ENCODE measurements at regions not wholly inside any gene's neighbourhood (a gene's known extent, or its start where the extent isn't known, plus 50 kb on each side); places are given as distances from the start of the nearest gene placed in this dataset.
"Not testable (repeated sequence)": the region's sequence is repeated elsewhere in the genome, so short reads cannot be mapped to it uniquely, and the experiment has no call there.

DNA sequence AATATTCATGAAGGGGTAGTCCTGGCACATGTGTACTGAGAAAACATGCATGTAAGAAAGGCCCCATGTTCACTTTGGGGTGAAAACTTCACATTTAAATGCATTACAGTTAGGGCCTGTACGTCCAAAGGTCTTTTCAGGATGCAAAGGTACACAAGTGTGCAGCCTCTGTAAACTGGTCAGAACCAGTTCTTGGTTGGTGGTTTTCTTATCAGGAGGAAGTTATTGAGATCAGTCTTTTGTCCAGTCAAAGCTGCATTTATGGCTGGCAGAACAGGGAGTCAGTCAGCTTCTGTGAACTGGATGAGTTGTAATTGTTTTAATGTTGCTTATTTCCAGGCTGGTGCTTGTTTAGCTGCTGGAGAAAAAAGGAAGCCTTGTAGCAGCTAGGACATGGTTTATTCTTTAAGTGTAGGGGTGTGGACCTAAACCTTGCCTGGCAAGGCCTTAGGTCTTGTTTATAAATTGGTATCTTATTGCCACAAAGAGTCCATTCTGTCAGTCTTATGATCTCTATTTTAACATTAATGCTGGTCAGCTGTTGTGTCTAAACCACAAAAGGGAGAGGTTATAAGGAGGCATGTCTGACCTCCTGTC lies 1906.6 kb upstream of the TENM3 start:
- H3K4me1 ChIP-seq (ENCODE audit: control insufficient read depth, insufficient read depth, low read length), result no peaks in the 10 kb centered on the region
- H3K27me3 ChIP-seq (ENCODE audit: control insufficient read depth, insufficient read depth, low read length), result no peaks in the 10 kb centered on the region
- no peaks in the 10 kb centered on the region for H3K36me3 ChIP-seq (ENCODE audit: insufficient read depth, low read length)
- no peak overlapping the region for H3K9ac ChIP-seq (ENCODE audit: low read depth, low read length)
- no peak overlapping the region for H3K4me3 ChIP-seq (ENCODE audit: low read length)
- H3K4me2 ChIP-seq (ENCODE audit: low read length), result no peak overlapping the region
- peaks cover 3% of the 10 kb centered on the region for H3K9me3 ChIP-seq (replicated peaks; ENCODE audit: low read length)

DNA sequence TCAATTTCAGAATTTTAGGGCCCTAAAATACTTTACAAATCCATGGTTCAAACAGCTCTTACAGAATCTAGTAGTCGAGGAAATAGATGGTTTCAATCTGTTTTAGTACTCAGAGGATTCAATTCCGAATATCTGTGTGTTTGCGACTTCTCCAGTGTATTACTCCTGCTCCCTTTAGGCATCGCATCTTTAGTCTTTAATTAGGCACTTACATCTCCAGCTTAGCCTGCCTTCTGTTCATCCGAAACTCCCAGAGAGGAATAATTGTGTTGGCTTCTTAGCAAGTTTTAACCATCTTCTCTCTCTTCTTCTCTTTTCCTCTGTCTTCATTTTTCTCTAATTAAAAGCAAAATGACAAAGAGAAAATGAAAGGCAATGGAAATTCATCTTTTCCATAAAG lies 1901.3 kb upstream of the TENM3 start:
- Histone ChIP-seq H3K4me1 (ENCODE audit: control insufficient read depth, insufficient read depth, low read length) (no peaks in the 10 kb centered on the region), H3K36me3 (ENCODE audit: insufficient read depth, low read length) (no peaks in the 10 kb centered on the region), H3K4me2 (ENCODE audit: low read length) (no peak overlapping the region), H3K27me3 (ENCODE audit: control insufficient read depth, insufficient read depth, low read length) (no peaks in the 10 kb centered on the region), H3K9me3 (replicated peaks; ENCODE audit: low read length) (peaks cover 6% of the 10 kb centered on the region), H3K9ac (ENCODE audit: low read depth, low read length) (no peak overlapping the region), H3K4me3 (ENCODE audit: low read length) (no peak overlapping the region)

DNA sequence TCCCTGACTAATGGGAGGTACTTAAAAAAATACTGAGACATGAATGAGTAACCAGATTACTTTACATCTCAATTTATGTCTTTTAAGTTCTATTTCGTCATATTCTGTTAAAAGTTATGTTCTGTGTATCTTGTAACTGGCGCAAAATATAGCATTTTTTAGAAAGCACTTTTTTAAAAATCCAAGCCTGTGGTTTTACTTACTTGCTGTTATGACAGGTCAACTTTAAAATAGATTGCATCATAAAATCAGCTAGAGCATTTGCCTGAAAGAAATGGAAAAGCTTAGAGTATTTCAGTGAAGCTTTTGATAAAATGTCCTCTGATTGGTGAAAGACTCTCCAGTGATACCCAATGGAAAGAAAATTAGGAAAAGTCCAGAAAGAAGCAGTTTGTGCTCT lies 1892.3 kb upstream of the TENM3 start:
- Histone ChIP-seq H3K4me3 (ENCODE audit: low read length) (no peak overlapping the region), H3K27me3 (ENCODE audit: control insufficient read depth, insufficient read depth, low read length) (no peaks in the 10 kb centered on the region), H3K9me3 (replicated peaks; ENCODE audit: low read length) (no peaks in the 10 kb centered on the region), H3K36me3 (ENCODE audit: insufficient read depth, low read length) (no peaks in the 10 kb centered on the region), H3K4me1 (ENCODE audit: control insufficient read depth, insufficient read depth, low read length) (no peaks in the 10 kb centered on the region), H3K4me2 (ENCODE audit: low read length) (no peak overlapping the region), H3K9ac (ENCODE audit: low read depth, low read length) (no peak overlapping the region)

DNA sequence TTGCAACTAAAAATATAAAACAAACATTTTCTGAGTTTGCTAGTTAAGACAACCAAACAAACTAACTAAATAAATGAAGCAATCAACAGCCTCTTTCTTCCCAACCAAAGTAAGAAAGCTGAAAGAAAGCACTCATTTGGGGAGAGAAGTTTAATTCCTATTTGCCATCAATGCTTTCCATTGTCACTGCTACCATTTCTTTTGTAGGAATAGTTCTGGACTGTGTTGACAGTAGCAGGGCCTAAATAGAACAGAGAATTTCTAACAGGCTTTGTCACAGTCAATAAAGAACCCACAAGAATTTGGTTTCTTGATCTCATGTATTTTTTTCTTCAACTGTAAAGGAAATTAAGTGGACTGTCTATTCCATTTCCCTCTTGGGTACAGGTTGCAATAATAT lies 1886.4 kb upstream of the TENM3 start:
- no peaks in the 10 kb centered on the region for H3K9me3 ChIP-seq (replicated peaks; ENCODE audit: low read length)
- no peak overlapping the region for H3K9ac ChIP-seq (ENCODE audit: low read depth, low read length)
- H3K4me3 ChIP-seq (ENCODE audit: low read length), result no peak overlapping the region
- H3K4me1 ChIP-seq (ENCODE audit: control insufficient read depth, insufficient read depth, low read length), result no peaks in the 10 kb centered on the region
- H3K27me3 ChIP-seq (ENCODE audit: control insufficient read depth, insufficient read depth, low read length), result no peaks in the 10 kb centered on the region
- H3K4me2 ChIP-seq (ENCODE audit: low read length), result no peak overlapping the region
- no peaks in the 10 kb centered on the region for H3K36me3 ChIP-seq (ENCODE audit: insufficient read depth, low read length)

DNA sequence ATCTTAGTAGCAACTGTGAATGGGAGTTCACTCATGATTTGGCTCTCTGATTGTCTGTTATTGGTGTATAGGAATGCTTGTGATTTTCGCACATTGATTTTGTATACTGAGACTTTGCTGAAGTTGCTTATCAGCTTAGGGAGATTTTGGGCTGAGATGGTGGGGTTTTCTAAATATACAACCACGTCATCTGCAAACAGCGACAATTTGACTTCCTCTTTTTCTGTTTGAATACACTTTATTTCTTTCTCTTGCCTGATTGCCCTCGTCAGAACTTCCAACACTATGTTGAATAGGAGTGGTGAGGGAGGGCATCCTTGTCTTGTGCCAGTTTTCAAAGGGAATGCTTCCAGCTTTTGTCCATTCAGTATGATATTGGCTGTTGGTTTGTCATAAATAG lies 1883.1 kb upstream of the TENM3 start:
- not testable (repeated sequence) for H3K9me3 ChIP-seq (replicated peaks; ENCODE audit: low read length); H3K9ac ChIP-seq (ENCODE audit: low read depth, low read length); H3K4me1 ChIP-seq (ENCODE audit: control insufficient read depth, insufficient read depth, low read length); H3K4me2 ChIP-seq (ENCODE audit: low read length); H3K27me3 ChIP-seq (ENCODE audit: control insufficient read depth, insufficient read depth, low read length); H3K36me3 ChIP-seq (ENCODE audit: insufficient read depth, low read length); H3K4me3 ChIP-seq (ENCODE audit: low read length)

DNA sequence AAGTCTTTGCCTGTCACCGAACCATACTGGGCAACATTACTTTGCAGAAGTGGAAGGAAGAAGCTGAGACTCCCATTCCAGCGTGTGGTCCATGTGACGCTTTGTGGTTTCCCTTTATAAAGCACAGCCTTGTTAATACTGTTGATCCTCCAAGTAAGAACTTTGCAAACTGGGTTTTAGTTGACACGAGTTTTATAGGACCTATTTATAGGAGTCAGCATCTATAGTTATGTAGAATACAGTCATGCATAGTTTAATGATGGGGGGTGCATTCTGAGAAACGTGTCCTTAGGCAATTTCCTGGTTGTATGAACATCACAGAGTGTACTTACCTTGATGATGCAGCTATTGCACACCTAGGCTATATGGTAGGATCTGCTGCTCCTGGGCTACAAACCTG lies 1879.4 kb upstream of the TENM3 start:
- Histone ChIP-seq H3K4me1 (ENCODE audit: control insufficient read depth, insufficient read depth, low read length) (no peaks in the 10 kb centered on the region), H3K4me3 (ENCODE audit: low read length) (no peak overlapping the region), H3K9ac (ENCODE audit: low read depth, low read length) (no peak overlapping the region), H3K36me3 (ENCODE audit: insufficient read depth, low read length) (no peaks in the 10 kb centered on the region), H3K9me3 (replicated peaks; ENCODE audit: low read length) (peaks cover 3% of the 10 kb centered on the region), H3K27me3 (ENCODE audit: control insufficient read depth, insufficient read depth, low read length) (no peaks in the 10 kb centered on the region), H3K4me2 (ENCODE audit: low read length) (no peak overlapping the region)

DNA sequence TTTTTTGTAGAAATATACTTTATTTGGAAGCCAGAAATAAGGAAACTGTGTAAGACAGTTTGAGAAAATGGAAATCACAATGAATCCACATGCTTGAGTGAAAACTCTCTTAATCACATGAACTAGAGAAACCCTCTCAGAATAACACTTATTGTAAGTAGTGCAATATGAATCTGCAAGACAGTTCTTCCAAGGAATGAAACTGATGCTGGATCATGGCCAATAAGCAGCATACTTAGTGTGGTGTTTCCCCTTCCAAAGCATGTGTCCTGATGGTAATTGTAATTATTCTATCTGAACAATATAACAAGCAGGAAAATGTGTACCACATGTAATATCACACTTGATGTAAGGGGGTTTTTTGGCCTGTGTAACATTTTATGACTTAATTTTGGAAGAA lies 1870.5 kb upstream of the TENM3 start:
- H3K36me3 ChIP-seq (ENCODE audit: insufficient read depth, low read length), result no peaks in the 10 kb centered on the region
- H3K9ac ChIP-seq (ENCODE audit: low read depth, low read length), result no peak overlapping the region
- no peak overlapping the region for H3K4me3 ChIP-seq (ENCODE audit: low read length)
- H3K9me3 ChIP-seq (replicated peaks; ENCODE audit: low read length), result no peaks in the 10 kb centered on the region
- no peaks in the 10 kb centered on the region for H3K27me3 ChIP-seq (ENCODE audit: control insufficient read depth, insufficient read depth, low read length)
- H3K4me1 ChIP-seq (ENCODE audit: control insufficient read depth, insufficient read depth, low read length), result no peaks in the 10 kb centered on the region
- no peak overlapping the region for H3K4me2 ChIP-seq (ENCODE audit: low read length)

DNA sequence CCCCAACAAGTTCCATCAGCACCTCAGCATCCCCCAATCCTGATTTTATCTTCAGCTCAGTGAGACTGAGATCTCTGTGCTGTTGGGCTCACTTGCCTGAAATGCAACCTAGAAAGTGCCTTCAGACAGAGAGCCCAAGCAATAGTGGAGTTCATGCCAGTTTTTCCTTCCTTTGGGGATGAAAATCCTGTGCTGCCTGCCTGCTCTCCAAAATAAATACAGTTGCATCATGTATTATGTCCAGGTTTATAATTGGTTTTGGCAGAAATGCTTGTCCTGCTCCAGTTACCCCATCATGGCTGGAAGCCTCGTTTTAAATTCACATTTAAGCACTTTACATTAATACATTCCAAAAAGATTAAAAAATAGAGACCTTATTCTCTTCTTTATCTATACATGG lies 1865.5 kb upstream of the TENM3 start:
- Histone ChIP-seq H3K27me3 (ENCODE audit: control insufficient read depth, insufficient read depth, low read length) (no peaks in the 10 kb centered on the region), H3K4me3 (ENCODE audit: low read length) (no peak overlapping the region), H3K9ac (ENCODE audit: low read depth, low read length) (no peak overlapping the region), H3K4me2 (ENCODE audit: low read length) (no peak overlapping the region), H3K4me1 (ENCODE audit: control insufficient read depth, insufficient read depth, low read length) (no peaks in the 10 kb centered on the region), H3K9me3 (replicated peaks; ENCODE audit: low read length) (no peaks in the 10 kb centered on the region), H3K36me3 (ENCODE audit: insufficient read depth, low read length) (no peaks in the 10 kb centered on the region)

DNA sequence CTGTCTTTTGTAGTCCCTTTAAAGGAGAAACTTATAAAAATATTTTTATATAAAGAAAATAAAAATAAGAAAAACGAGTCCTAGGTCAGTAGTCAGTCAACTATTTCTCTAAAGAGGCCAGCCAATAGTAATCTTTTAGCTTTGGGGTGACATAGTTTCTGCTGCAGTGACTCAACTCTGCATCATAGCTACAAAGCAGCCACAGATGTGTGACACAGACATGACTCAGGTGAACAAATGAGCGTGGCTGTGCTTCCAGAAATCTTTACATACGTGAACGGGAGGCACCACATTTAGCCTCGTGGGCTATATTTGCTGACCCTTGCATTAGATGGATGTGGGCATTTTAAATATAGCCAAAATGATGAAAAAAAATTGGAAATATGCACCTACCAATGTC lies 1862.5 kb upstream of the TENM3 start:
- no peak overlapping the region for H3K4me2 ChIP-seq (ENCODE audit: low read length)
- no peaks in the 10 kb centered on the region for H3K4me1 ChIP-seq (ENCODE audit: control insufficient read depth, insufficient read depth, low read length)
- H3K27me3 ChIP-seq (ENCODE audit: control insufficient read depth, insufficient read depth, low read length), result no peaks in the 10 kb centered on the region
- H3K4me3 ChIP-seq (ENCODE audit: low read length), result no peak overlapping the region
- no peak overlapping the region for H3K9ac ChIP-seq (ENCODE audit: low read depth, low read length)
- no peaks in the 10 kb centered on the region for H3K9me3 ChIP-seq (replicated peaks; ENCODE audit: low read length)
- H3K36me3 ChIP-seq (ENCODE audit: insufficient read depth, low read length), result no peaks in the 10 kb centered on the region

DNA sequence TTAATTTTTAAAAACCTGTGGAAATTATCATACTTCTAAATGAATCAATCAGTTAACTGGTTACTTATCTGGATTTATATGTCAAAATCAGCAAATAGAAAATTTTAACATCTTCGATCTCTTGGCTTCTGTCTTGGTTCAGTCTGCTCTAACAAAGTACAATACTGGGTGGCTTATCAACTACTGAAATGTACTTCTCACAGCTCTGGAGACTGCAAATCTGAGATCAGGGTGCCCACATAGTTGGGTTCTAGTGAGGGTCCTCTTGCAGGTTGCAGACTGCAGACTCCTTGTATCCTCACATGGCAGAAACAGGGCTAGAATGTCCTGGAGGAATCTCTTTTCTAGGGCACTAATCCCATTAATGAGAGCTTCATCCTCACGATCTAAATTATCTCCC lies 1851.6 kb upstream of the TENM3 start:
- Histone ChIP-seq H3K36me3 (ENCODE audit: insufficient read depth, low read length) (no peaks in the 10 kb centered on the region), H3K27me3 (ENCODE audit: control insufficient read depth, insufficient read depth, low read length) (no peaks in the 10 kb centered on the region), H3K9ac (ENCODE audit: low read depth, low read length) (no peak overlapping the region)

DNA sequence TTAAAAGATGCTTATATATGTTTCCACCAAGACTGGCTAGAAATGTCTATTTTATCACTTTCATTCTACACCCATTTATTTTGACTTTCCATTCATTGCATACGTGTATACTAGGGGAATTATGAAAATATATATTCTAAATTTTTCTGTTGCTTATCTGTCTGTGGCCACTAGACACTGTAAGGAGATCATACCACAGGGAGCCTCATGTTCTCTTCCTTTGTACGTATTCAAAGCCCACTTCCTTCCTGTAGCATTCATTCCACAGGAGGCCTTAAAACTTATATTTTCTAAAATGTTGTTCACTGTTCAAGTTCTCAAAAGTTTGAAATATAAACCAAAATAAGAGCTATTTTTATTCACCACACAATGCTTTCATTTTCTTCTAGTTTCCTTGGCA lies 1848.9 kb upstream of the TENM3 start:
- Histone ChIP-seq H3K27me3 (ENCODE audit: control insufficient read depth, insufficient read depth, low read length) (no peaks in the 10 kb centered on the region), H3K9me3 (replicated peaks; ENCODE audit: low read length) (no peaks in the 10 kb centered on the region), H3K4me3 (ENCODE audit: low read length) (no peak overlapping the region), H3K4me2 (ENCODE audit: low read length) (no peak overlapping the region), H3K4me1 (ENCODE audit: control insufficient read depth, insufficient read depth, low read length) (no peaks in the 10 kb centered on the region), H3K9ac (ENCODE audit: low read depth, low read length) (no peak overlapping the region), H3K36me3 (ENCODE audit: insufficient read depth, low read length) (no peaks in the 10 kb centered on the region)

More for the DNA sequence above, 1851.6 kb upstream of the TENM3 start:
- no peaks in the 10 kb centered on the region for H3K9me3 ChIP-seq (replicated peaks; ENCODE audit: low read length)
- H3K4me3 ChIP-seq (ENCODE audit: low read length), result no peak overlapping the region
- H3K4me2 ChIP-seq (ENCODE audit: low read length), result no peak overlapping the region
- H3K4me1 ChIP-seq (ENCODE audit: control insufficient read depth, insufficient read depth, low read length), result no peaks in the 10 kb centered on the region

DNA sequence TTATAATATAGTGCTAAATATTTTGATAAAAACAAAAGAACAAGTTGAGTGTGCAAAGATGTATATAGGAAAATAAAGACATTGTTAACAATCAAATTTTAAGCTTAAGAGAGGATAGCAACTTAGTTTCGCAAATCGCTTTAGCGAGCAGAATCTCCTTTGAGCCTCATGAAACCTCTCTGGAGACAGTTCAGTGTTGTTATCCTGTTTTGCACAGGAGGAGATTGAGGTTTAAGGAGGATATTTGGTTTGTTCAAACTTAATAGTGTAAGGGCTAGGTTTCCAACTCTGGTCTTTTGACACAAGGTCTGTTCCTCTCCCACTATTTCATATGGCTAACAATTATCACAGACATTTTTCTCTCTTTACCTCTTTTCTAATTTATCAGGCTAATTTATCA lies 1848.5 kb upstream of the TENM3 start:
- Histone ChIP-seq H3K9ac (ENCODE audit: low read depth, low read length) (no peak overlapping the region), H3K36me3 (ENCODE audit: insufficient read depth, low read length) (no peaks in the 10 kb centered on the region), H3K27me3 (ENCODE audit: control insufficient read depth, insufficient read depth, low read length) (no peaks in the 10 kb centered on the region), H3K4me3 (ENCODE audit: low read length) (no peak overlapping the region), H3K4me1 (ENCODE audit: control insufficient read depth, insufficient read depth, low read length) (no peaks in the 10 kb centered on the region), H3K4me2 (ENCODE audit: low read length) (no peak overlapping the region), H3K9me3 (replicated peaks; ENCODE audit: low read length) (no peaks in the 10 kb centered on the region)
